GM10266 (cell line): ENCODE measurements at regions not wholly inside any gene's neighbourhood (a gene's known extent, or its start where the extent isn't known, plus 50 kb on each side); places are given as distances from the start of the nearest gene placed in this dataset.

Source experiments
- DNase-seq: peaks from one replicate; pipeline ENCODE4 v3.0.0; 2012; ENCODE audit errors: extremely low spot score
- CTCF ChIP-seq: IDR thresholded peaks from 2 replicates; pipeline ENCODE4 v1.5.1; 2012; ENCODE audit warnings: mild to moderate bottlenecking, low read depth; ENCODE audit not compliant: control insufficient read depth, insufficient read depth; ENCODE audit errors: missing control alignments

- TF ChIP-seq CTCF, result no peak
- DNase-seq, result no peak
Measured at GRCh38 chr2:192877159-192877558, 682.4 kb upstream of the TMEFF2 start.

GRCh38 chr2:192876698-192877097, 682.0 kb upstream of the TMEFF2 start:
- DNase-seq, result no peak

GRCh38 chr2:192854706-192855105, 660.0 kb upstream of the TMEFF2 start:
- DNase-seq, result no peak
- TF ChIP-seq CTCF, result no peak

More at GRCh38 chr2:192876698-192877097, 682.0 kb upstream of the TMEFF2 start:
- no peak for TF ChIP-seq CTCF

- TF ChIP-seq CTCF, result no peak
- DNase-seq, result no peak
Measured at GRCh38 chr2:192854031-192854430, 659.3 kb upstream of the TMEFF2 start.

GRCh38 chr2:192828947-192829346, 634.2 kb upstream of the TMEFF2 start:
- DNase-seq, result no peak
- TF ChIP-seq CTCF, result no peak

- TF ChIP-seq CTCF, result no peak
- no peak for DNase-seq
Measured at GRCh38 chr2:192828175-192828574, 633.4 kb upstream of the TMEFF2 start.

- DNase-seq, result no peak
Measured at GRCh38 chr2:192827735-192828134, 633.0 kb upstream of the TMEFF2 start.

More at GRCh38 chr2:192827735-192828134, 633.0 kb upstream of the TMEFF2 start:
- no peak for TF ChIP-seq CTCF
